ENCODE measurements at regions not wholly inside any gene's neighbourhood (a gene's known extent, or its start where the extent isn't known, plus 50 kb on each side); places are given as distances from the start of the nearest gene placed in this dataset.

GRCh38 chr2:236653863-236654262, 84.2 kb downstream of the ACKR3 start:
- H2AFZ ChIP-seq (ENCODE audit: low read length) = no peak overlapping the region
- no peak overlapping the region for H3K4me3 ChIP-seq (replicated peaks in 1 of 4; ENCODE audit: control extremely low read depth in 1 of 4, insufficient read depth in 1 of 4, low read depth in 3 of 4, low read length in 4 of 4)

GRCh38 chr2:236654496-236654895, 84.9 kb downstream of the ACKR3 start:
- DNase-seq (ENCODE audit: low read depth in 2 of 2) = no peak
- no peaks in the 10 kb centered on the region for H4K20me1 ChIP-seq (ENCODE audit: control insufficient read depth, extremely low read depth, insufficient read depth, low read length)
- TF ChIP-seq EZH2 (IDR thresholded peaks at IDR 0.05; ENCODE audit: low read length, missing control alignments) (no peak), CTCF (conservative IDR thresholded peaks at IDR 0.05 in 1 of 2, IDR thresholded peaks at IDR 0.05 in 1 of 2; ENCODE audit: low read depth in 1 of 2, low read length in 2 of 2) (no peak)

More at GRCh38 chr2:236653863-236654262, 84.2 kb downstream of the ACKR3 start:
- TF ChIP-seq CTCF (conservative IDR thresholded peaks at IDR 0.05 in 1 of 2, IDR thresholded peaks at IDR 0.05 in 1 of 2; ENCODE audit: low read depth in 1 of 2, low read length in 2 of 2) (no peak), EZH2 (IDR thresholded peaks at IDR 0.05; ENCODE audit: low read length, missing control alignments) (no peak)
- no peak for DNase-seq (ENCODE audit: low read depth in 2 of 2)
- Histone ChIP-seq H3K27ac (ENCODE audit: insufficient read depth, low read length) (no peak overlapping the region), H3K4me2 (ENCODE audit: extremely low read depth, insufficient read depth, low read length) (no peak overlapping the region), H3K27me3 (ENCODE audit: control insufficient read depth, insufficient read depth, low read length) (peaks cover 2% of the 10 kb centered on the region), H4K20me1 (ENCODE audit: control insufficient read depth, extremely low read depth, insufficient read depth, low read length) (no peaks in the 10 kb centered on the region), H3K4me1 (ENCODE audit: control insufficient read depth, extremely low read depth, insufficient read depth, low read length) (no peaks in the 10 kb centered on the region), H3K36me3 (ENCODE audit: control insufficient read depth, insufficient read depth, low read length) (no peaks in the 10 kb centered on the region), H3K9me3 (ENCODE audit: control insufficient read depth, insufficient read depth, low read depth, low read length) (no peaks in the 10 kb centered on the region), H3K79me2 (ENCODE audit: control insufficient read depth, insufficient read depth, low read length) (no peaks in the 10 kb centered on the region), H3K9ac (ENCODE audit: insufficient read depth, low read length) (no peak overlapping the region)

GRCh38 chr2:236656166-236656565, 86.5 kb downstream of the ACKR3 start:
- no peak for DNase-seq (ENCODE audit: low read depth in 2 of 2)

More at GRCh38 chr2:236654496-236654895, 84.9 kb downstream of the ACKR3 start:
- no peak overlapping the region for H3K9ac ChIP-seq (ENCODE audit: insufficient read depth, low read length)
- H3K9me3 ChIP-seq (ENCODE audit: control insufficient read depth, insufficient read depth, low read depth, low read length) = no peaks in the 10 kb centered on the region
- H3K4me1 ChIP-seq (ENCODE audit: control insufficient read depth, extremely low read depth, insufficient read depth, low read length) = no peaks in the 10 kb centered on the region
- peaks cover 2% of the 10 kb centered on the region for H3K27me3 ChIP-seq (ENCODE audit: control insufficient read depth, insufficient read depth, low read length)
- H3K79me2 ChIP-seq (ENCODE audit: control insufficient read depth, insufficient read depth, low read length) = no peaks in the 10 kb centered on the region
- H3K4me3 ChIP-seq (replicated peaks in 1 of 4; ENCODE audit: control extremely low read depth in 1 of 4, insufficient read depth in 1 of 4, low read depth in 3 of 4, low read length in 4 of 4) = no peak overlapping the region
- no peak overlapping the region for H3K27ac ChIP-seq (ENCODE audit: insufficient read depth, low read length)
- H3K4me2 ChIP-seq (ENCODE audit: extremely low read depth, insufficient read depth, low read length) = no peak overlapping the region
- H3K36me3 ChIP-seq (ENCODE audit: control insufficient read depth, insufficient read depth, low read length) = no peaks in the 10 kb centered on the region
- H2AFZ ChIP-seq (ENCODE audit: low read length) = no peak overlapping the region

More at GRCh38 chr2:236656166-236656565, 86.5 kb downstream of the ACKR3 start:
- no peak for TF ChIP-seq EZH2 (IDR thresholded peaks at IDR 0.05; ENCODE audit: low read length, missing control alignments)
- TF ChIP-seq CTCF (conservative IDR thresholded peaks at IDR 0.05 in 1 of 2, IDR thresholded peaks at IDR 0.05 in 1 of 2; ENCODE audit: low read depth in 1 of 2, low read length in 2 of 2) = no peak
- H2AFZ ChIP-seq (ENCODE audit: low read length) = no peak overlapping the region
- H4K20me1 ChIP-seq (ENCODE audit: control insufficient read depth, extremely low read depth, insufficient read depth, low read length) = no peaks in the 10 kb centered on the region
- H3K27me3 ChIP-seq (ENCODE audit: control insufficient read depth, insufficient read depth, low read length) = peaks cover 2% of the 10 kb centered on the region
- no peaks in the 10 kb centered on the region for H3K79me2 ChIP-seq (ENCODE audit: control insufficient read depth, insufficient read depth, low read length)
- H3K4me3 ChIP-seq (replicated peaks in 1 of 4; ENCODE audit: control extremely low read depth in 1 of 4, insufficient read depth in 1 of 4, low read depth in 3 of 4, low read length in 4 of 4) = no peak overlapping the region
- no peaks in the 10 kb centered on the region for H3K9me3 ChIP-seq (ENCODE audit: control insufficient read depth, insufficient read depth, low read depth, low read length)
- H3K9ac ChIP-seq (ENCODE audit: insufficient read depth, low read length) = no peak overlapping the region
- H3K27ac ChIP-seq (ENCODE audit: insufficient read depth, low read length) = no peak overlapping the region
- H3K36me3 ChIP-seq (ENCODE audit: control insufficient read depth, insufficient read depth, low read length) = no peaks in the 10 kb centered on the region
- H3K4me1 ChIP-seq (ENCODE audit: control insufficient read depth, extremely low read depth, insufficient read depth, low read length) = peaks cover 4% of the 10 kb centered on the region
- no peak overlapping the region for H3K4me2 ChIP-seq (ENCODE audit: extremely low read depth, insufficient read depth, low read length)

Measured in fibroblast of lung (primary cell).